Epidermal melanocyte (primary cell): ENCODE measurements at regions not wholly inside any gene's neighbourhood (a gene's known extent, or its start where the extent isn't known, plus 50 kb on each side); places are given as distances from the start of the nearest gene placed in this dataset.

Experiments
- DNase-seq: peaks from one replicate; pipeline ENCODE4 v3.0.0; 2011; ENCODE audit warnings: low spot score; ENCODE audit not compliant: insufficient read length

- DNase-seq, result no peak
Measured at GRCh38 chr15:91472316-91472756, 372.3 kb downstream of the SV2B start.

DNA sequence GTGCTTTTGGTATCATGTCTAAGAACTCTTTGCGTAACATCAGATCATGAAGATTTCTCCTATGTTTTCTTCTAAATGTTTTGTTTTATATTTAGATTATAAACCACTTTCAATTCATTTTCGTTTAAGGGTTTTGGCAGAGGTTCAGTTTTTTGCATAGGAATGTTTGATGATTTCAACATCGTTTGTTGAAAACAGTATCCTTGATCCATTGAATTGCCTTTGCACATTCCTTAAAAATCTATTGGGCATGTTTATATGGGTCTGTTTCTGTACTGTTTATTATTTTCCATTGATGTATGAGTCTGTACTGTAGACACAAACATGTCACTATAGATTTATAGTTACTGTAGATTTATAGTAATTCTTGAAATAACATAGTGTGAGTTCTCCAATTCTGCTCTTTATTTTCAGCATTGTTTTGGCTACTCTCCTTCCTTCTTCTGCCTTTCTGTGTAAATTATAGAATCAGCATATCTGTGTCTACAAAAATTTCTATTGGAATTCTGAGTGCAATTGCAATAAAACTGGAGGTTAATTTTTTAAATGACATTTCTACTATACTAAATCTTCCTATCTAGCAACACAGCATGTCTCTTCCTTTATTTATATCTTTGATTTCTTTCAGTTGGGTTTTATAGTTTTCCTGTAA lies 374.0 kb downstream of the SV2B start:
- no peak for DNase-seq

- DNase-seq, result no peak
Measured at GRCh38 chr15:91476861-91477260, 376.6 kb upstream of the SLCO3A1 start.

DNA sequence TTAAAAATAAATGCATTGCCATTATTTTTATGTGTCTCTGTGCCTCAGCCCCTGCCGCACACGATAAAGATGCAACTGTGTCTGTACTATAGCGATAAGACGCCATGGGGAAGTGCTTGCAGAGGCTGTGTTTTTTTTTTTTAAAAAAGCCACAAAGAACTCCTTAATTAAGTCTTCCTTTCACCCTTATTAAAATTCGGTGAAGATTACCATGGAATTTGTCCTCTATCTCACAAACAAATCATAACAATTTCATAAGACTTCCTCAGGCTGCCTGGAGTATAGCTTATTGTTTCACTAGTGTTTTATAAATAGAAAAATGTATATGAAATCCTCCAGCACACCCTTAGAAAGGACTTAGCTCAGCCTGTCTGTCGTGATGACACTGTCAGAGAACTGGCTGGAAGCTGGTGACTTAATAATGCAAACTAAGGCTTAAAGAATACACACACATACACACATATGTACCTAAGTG lies 374.8 kb upstream of the SLCO3A1 start:
- no peak for DNase-seq

DNA sequence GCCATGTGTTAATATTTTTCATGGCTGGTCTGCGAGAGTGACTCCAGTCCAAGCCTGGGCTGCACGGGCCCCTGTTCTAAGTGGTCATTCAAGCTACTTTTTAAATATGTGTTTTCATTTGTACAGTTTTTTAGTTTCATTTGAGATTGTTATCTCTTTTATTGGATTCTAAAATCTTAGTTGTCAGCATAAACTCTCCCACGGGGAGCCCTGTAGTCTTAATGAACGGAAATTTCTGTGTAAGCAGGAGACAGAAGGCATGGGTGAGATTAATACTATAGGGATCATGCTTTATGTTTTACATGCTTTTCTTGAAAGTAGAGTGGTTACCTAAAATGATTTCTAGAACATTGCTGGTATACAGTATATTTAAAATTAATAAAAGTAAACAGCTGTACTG lies 373.1 kb upstream of the SLCO3A1 start:
- no peak for DNase-seq

- no peak for DNase-seq
Measured at GRCh38 chr15:91482799-91483198, 370.7 kb upstream of the SLCO3A1 start.

DNA sequence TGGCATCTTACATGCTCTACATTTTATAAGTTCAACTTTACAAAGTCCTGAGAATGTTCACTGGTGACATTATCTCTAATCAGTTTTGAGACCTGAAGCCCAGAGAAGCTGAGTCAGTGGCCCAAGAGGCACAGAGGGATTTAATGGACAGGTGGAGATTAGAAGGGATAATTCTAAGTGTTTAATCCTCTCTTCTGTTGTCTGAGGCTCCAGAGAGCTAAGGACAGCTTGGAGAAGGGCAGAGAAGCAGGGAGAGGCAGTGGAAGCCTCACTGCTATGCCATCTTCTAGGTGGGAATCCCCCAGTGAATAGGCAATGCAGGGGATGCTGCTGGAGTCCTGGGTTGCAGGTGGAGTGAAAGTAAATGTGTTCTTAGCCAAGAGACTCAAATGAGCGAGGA lies 369.4 kb upstream of the SLCO3A1 start:
- no peak for DNase-seq

DNA sequence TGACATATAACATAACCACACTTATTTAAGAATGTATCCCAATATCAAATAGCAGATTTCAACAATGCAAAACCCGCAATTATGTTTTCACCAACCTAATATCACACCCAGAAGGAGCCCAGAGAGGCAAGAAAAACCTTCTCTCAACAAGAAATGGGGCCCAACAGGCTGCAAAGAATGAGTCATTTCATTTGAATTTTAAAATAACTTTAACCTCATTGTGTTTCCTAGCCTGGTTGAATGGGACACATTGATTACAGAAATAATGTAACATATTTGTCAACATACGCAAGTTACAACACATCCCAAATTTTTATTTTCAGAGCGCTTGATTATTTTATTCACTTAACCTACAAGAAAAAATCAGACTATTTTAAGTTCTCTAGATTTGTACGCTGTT lies 365.1 kb upstream of the SLCO3A1 start:
- DNase-seq, result no peak

DNA sequence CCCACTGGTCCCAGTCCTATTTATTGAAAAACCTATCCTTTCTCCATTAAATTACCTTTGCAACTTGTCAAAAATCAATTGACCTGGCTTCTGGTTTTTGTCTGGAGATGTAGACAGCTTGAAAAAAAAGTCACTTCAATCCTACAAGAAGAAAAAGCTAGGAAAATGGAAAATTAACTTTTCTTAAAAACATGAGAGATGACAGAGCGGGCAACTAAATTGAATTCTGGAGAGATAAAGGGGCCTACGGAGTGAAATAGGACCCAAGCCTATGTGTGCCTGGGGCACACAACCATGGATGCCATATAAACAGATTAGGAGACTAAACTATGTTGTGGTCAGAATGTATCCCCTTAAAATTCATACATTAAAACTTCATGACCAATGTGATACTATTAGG lies 363.3 kb upstream of the SLCO3A1 start:
- DNase-seq, result no peak

GRCh38 chr15:91491101-91491950 lies 362.2 kb upstream of the SLCO3A1 start:
- DNase-seq, result no peak

- DNase-seq, result no peak
Measured at GRCh38 chr15:91496754-91497691, 356.5 kb upstream of the SLCO3A1 start.

GRCh38 chr15:91498046-91498748 lies 355.3 kb upstream of the SLCO3A1 start:
- no peak for DNase-seq

- DNase-seq, result no peak
Measured at GRCh38 chr15:91498749-91499062, 354.8 kb upstream of the SLCO3A1 start.

DNA sequence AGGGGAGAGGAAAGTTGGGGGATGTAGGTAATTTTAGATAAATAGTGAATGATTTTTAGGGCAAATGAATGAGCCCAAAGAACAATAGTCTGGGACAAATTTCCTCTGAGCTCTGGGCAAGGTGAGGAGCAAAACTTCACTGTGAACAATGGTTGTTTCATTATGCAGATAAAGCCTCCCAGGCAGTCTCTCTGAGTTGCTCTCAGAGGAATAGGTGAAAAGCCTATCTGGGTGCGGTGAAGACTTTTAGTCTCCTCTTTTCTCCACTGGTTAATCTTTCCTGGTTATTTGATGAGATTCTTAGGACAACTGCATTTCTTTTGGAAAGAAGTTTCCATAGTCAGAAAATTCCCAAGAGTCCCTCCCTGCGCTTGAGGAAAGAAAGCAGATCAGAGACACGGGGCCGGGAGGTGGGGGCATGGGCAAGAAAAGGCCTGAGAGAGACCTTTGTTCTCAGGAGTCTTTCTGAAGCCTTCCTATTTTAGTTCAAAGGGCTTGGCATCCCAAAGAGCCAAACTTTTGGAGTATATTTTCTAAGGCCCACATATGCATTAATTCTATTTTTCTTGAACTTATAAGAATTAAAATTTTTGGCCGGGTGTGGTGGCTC lies 353.6 kb upstream of the SLCO3A1 start:
- DNase-seq, result no peak

- DNase-seq, result no peak
Measured at GRCh38 chr15:91508633-91509032, 344.9 kb upstream of the SLCO3A1 start.

DNA sequence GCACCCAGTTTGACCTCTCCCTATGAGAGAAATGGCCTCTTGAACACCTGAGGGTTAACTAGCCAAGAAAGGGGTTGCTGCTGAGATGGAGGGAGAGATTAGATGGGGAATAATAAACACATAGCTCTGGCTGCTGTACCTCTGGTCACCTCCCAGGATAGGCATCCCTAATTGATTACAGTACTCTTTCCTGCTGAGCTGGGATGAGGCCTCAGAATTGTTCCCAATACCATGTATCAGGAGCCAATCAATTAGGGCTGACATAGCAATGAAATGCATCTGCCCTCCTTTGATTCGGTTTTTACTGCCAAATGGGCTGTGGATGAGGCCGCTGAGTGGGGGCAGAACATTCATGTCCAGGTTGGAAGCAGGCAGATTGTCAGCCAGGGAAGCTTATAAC lies 339.4 kb upstream of the SLCO3A1 start:
- DNase-seq, result no peak

- DNase-seq, result no peak
Measured at GRCh38 chr15:91515188-91515754, 338.2 kb upstream of the SLCO3A1 start.

GRCh38 chr15:91516866-91517265 lies 336.6 kb upstream of the SLCO3A1 start:
- DNase-seq, result no peak

DNA sequence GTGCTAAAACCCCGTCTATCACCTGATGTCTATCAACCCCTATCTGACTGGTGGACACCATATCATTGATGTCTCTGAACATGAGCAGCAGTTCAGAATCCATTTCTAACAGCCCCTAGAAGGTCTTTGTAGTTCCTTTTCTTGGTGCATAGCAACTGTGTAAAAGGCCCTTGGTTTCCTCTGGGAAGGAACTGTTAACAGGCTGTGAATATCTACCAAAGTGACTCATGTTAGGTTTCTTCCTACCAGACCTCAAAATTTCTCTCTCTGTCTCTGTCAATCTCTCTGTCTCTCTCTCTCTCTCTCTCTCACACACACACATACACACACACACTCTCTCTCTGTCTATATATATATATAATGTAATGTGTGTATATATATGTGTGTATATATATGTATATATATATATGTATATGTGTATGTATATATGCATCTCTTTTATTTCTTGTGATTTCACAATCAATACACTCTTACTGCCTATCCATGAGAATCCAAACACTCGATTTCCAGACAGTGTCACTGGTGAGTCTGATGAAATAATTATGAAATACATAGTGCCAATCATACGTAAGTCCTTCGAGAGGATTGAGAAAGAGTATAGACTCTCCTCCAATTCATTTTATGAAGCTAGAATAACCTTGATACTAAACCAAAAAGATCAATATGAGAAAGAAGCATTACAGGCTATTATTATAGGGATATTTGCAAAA lies 335.9 kb upstream of the SLCO3A1 start:
- no peak for DNase-seq

DNA sequence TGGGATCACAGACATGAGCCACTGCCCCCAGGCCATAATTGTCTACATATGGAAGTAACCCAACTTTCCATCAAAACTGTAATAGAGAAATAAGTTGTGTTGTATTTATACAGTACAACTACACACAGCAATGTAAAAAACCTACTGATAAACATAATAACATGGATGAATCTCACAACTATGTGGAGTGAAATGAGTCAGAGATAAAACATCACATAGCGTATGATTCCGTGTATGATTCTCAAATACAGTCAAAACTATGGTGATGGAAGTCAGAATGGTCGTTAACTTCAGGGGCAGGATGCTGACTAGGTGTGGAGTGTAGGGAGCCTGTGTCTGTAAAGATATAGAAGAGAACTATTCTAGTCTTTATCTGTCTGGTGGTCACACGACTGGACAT lies 332.7 kb upstream of the SLCO3A1 start:
- no peak for DNase-seq
